T-helper 2 cell (primary cell): ENCODE measurements at regions not wholly inside any gene's neighbourhood (a gene's known extent, or its start where the extent isn't known, plus 50 kb on each side); places are given as distances from the start of the nearest gene placed in this dataset.
"Not testable (repeated sequence)": the region's sequence is repeated elsewhere in the genome, so short reads cannot be mapped to it uniquely, and the experiment has no call there.

Experiments
- DNase-seq, 5 experiments: peaks; one replicate each; pipeline versions ENCODE4 v3.0.0 to v3.0.0-alpha.2; 2012 to 2022

DNA sequence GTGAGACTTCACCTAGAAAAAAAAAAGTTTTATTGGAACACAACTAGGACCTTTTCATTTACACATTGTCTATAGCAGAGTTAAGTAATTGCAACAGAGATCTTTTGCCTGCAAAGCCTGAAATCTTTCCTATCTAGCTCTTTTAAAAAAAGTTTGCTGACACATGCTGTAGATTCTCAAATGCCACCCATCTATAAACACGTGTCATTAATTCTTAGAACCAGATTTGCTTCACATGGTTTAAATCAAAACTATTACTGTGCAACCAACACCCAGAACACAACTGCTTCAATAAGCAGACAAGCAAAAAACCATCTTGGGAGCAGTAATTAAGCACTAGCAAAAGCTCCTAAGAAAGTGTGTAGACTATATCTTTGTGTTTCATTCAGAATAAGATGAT lies 55.0 kb downstream of the OXSM start:
- DNase-seq: no peak

DNA sequence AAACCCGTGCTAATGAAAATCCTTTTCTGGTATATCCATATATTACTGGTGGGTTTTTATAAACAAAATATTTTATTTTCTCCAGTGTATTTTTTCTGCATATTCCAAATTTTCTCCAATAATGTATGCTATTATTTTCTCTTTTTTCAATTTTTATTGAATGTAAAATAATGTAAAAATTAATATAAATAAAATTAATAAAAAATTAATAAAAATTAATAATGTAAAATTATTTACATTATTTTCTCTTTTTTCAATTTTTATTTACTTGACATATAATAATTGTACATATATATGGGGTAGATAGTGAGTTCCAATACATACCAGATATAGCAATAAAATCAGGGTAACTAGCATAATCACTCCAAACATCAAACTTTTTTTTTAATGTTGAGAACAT lies 56.4 kb downstream of the OXSM start:
- no peak for DNase-seq

DNA sequence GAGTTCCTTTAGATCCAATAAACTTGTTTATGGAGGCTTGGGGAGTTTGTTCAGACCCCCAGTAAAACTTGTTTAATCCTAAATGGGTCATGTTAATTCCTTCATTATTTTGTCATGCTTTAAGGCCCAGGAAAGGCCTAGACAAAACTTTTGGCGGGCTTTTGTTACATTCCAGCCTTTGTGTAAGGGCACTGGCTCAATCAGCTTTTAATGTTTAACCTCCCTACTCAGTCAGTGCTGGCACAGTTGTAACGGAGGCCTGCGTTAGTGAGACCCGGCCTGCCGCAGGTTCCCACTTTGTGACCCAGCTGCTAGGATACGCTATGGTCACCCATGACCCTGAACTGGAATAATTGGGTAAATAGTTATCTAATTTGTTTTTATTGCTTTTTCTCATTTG lies 59.2 kb downstream of the OXSM start:
- no peak for DNase-seq

DNA sequence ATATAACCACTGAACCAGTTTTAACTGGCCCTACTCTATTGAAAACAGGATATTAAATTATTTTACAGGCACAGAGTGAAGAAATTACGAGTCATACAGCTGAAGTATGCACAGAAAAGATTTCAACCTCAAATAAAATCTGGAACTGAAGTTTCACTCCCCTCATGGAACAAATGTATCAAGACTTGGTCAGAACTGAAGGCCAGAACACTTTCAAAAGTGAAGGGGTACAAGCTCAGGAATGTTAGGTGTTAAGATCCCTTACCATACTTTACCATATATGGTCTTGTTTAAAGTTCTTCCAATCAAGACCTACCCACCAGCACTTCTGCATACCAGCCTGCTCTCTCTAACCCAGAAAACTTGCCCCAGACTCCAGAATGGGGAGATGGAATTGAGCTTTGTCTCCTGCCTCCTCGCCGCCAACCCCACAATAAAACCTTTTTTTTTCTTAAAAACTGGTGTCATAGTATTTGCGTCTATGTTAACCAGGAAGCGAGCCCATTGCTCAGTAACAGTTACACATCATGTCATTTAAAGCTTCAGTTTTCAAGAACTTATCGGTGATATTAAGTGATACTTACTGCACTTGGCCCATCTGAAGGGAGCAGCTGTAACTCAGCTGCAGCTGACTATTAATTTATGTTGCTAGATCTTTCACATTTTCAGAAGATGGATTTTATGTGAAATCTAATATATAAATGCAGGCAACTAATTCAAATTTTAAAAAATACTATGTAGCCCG lies 59.9 kb downstream of the OXSM start:
- no peak for DNase-seq

DNA sequence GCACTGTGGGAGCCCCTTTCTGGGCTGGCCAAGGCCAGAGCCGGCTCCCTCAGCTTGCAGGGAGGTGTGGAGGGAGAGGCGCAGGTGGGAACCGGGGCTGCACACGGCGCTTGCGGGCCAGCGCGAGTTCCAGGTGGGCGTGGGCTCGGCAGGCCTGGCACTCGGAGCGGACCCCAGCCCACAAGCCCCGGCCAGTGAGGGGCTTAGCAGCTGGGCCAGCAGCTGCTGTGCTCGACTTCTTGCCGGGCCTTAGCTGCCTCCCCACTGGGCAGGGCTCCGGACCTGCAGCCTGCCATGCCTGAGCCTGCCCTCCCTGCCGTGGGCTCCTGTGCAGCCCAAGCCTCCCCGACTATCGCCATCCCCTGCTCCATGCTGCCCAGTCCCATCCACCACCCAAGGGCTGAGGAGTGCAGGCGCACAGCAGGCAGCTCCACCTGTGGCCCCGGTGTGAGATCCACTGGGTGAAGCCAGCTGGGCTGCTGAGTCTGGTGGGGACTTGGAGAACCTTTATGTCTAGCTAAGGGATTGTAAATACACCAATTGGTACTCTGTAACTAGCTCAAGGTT lies 61.9 kb downstream of the OXSM start:
- DNase-seq: not testable (repeated sequence)

DNA sequence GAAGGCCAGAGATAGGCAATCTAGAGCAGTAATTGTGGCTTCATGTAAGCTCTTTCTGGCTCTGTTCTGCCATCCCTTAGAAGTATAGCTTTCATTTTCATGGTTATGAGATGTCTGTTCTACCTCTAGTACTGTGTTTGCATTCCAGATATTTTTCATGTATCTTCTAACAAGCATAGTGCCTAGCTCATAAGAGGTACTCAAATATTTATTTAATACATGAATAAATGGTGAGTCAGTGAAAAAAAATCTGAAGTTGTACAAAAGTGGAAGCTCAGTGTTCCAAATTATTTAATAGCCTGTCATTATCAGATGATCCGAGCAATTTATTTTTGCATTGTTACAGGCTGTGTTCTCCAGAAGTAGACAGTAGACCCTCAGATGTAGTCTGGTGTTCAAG lies 64.3 kb downstream of the OXSM start:
- no peak for DNase-seq

DNA sequence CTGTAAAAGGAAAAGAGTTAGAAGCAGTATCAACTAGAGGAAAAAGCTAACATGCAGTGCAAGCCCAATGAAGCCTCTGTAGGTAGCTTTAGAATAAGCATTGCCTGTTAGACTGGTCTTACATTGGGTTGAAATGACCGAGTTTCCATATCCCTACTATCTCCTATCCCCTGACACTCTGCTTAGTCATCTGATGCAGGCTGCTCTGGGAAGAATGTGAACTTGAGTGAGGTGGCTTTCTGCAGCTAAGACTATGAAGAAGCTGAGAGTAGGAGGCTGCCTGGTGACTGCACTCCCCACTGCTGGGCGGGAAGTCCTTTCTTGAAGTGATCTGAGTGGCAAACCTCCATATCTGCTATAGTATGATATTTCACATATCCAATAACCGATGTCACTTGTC lies 64.7 kb downstream of the OXSM start:
- DNase-seq: no peak

DNA sequence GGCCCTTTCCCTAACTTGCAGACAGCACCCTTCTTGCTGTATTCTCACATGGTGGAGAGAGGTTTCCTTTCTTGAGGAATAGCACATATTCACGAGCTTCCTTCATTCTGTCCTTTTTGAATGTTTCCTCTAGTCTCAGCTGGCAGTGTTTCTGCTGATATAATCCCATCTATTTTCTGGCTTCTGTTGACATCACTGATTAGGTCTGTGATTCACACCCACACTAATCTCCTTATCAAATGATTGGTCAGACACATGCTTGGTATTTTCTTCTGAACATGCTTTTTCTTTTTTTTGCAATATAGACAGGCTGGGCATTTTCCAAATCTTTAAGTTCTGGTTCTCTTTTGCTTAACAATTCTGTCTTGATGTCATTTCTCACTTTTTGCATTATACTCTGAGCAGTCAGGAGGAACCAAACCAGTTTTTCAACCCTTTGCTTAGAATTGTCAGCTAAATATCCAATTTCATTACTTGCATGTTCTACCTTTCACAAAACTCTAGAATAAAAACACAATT lies 65.4 kb downstream of the OXSM start:
- DNase-seq: no peak

DNA sequence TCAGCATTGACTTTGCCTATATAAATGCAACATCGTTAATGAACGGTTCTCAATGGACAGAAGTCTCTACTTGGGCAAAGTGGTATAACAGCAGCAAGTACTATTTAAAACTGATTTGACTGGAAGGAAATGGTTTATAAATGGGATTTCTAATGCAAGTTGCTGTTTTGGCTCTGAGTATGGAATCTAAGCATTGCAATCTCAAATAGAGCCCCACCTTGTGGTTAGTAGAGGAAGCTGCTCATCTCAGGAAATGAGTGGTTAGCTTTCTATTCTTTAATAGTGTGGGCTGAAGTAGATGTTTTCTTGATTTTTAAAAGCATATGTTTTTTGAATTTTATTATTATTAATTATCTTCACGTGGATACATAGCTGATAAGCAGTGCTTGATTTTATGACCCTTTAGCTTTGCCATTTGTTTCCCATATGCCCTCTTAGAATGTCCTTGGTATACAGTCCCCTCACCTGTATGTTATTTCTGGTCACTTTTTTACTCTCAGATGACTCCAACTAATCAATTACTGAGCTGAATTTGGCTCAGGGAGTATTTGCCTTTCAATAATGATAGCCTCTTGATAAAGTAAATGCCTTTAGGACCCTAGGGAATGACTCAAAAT lies 67.1 kb downstream of the OXSM start:
- peak in 2 of 5 experiments; percentile 14 to 64 for DNase-seq

DNA sequence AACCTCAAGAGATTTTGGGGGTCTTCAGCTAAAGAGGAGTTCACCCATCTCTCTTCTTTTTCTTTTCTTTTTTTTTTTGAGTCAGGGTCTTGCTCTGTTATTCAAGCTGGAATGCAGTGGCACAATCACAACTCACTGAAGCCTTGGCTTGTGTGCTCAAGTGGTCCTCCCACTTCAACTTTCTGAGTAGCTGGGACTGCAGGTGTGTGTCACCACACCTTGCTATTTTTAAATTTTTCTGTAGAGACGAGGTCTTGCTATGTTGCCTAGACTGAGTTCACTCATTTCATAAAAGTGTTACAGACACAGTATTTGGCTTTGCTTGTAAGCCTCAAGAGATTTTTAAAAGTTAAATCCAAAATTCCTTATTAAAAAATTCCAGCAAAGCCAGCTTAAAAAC lies 71.7 kb downstream of the OXSM start:
- no peak for DNase-seq

DNA sequence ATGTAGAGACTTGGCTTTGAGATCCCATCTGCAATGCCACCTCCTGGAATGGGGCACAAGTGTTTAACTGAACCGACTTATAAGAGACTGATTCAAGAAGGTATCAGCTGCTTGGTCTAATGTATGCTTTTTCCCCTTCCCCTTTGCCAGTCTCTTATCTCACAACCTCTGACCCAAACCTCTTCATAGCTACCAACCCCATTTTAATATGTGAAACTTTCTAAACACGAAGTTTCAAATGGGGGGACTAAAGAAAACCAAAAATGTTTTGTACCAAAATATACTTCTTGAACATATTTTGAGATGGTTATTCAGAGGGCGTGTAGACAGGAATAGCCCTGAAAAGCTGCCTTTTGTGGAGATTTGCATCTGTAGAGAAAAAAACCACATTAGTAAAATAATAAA lies 73.1 kb downstream of the OXSM start:
- DNase-seq: no peak

DNA sequence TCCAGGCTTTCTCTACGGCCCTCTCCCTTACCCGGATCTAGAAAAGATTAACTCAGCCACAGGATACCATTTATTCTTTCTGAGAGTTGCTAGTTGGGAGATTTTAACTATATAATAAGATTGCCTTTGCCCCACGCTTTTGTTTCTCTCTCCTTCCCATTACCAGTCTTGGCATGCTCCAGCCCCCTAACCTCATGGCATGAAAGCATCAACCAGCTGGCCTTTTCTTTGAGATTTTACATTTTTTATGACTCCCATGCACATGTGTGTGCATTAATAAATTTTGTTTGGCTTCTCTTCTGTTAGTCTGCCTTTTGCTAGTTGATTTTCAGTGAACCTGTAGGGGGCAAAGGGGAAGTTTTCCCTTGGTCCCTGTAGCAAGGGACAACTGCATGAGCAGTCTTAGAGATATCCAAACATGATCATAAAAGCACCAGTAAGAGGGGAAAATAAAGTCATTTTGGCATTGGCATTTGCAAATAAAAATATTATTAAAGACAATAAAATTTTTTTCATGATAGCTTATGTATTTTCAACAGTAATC lies 73.6 kb downstream of the OXSM start:
- no peak for DNase-seq

DNA sequence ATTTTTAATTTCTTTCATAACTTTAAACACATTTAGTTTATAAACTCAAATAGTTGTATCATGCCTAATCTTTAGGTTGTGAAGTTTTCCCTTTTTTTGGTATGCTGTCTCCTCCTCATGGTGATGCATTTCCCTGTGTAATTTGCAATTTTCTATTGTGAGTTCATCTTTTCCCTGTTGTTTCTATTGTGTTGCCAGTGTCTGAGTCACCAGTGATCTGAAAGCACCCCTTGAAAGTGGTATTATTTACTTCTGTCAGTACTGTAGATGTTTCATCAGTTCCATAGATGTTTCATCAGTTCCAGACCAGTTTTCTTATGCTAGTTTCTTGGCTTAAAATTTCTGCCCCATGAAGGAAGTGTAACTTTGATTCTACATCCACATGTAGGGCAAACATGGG lies 80.6 kb downstream of the OXSM start:
- no peak for DNase-seq

DNA sequence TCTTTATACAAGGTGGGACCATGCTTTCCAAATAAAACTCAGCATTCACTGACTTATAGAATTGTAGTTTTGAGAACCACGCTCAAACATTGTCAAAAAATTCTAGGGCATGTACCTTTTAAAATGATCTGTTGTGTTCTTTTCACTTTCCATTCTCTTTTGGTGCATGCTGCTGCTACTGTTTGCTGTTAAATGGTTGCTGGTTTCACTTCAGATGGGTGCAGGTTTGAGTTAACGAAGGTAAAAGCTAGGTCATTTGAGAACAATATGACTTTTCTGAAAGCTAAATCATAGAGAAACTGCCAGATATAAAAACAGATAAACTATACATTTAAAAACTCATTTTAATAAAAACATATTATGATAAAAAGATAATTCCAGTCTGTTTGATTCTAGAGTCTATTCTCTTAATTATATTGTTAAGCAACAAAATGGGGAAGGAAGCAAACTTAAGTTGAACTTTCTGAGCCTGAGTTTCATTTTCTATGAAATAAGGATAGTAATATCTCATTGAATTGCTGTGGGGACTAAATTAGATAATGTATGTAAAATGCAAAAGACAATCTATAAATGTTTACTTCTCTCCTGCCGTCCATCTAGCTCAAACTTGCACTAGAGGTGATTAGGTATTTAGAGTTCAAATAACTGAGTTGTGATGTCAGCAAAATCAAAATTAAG lies 82.4 kb downstream of the OXSM start:
- DNase-seq: peak in 1 of 5 experiments; percentile 10

DNA sequence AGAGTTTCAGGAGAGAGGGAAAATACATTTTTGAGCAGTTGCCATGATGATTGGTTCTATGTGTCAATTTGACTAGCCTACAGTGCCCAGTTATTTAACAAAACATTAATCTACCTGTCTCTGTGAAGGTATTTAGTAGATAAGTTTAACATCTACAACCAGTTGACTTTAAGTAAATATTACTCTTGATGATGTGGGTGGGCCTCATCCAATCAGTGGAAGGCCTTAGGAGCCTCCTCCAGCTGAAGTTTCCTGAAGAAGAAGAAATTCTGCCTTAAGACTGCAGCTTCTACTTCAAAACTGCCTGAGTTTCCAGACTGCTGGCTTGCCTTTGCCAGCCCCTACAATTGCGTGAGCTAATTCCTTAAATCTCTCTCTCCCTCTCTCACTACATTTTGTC lies 93.6 kb downstream of the OXSM start:
- no peak for DNase-seq

DNA sequence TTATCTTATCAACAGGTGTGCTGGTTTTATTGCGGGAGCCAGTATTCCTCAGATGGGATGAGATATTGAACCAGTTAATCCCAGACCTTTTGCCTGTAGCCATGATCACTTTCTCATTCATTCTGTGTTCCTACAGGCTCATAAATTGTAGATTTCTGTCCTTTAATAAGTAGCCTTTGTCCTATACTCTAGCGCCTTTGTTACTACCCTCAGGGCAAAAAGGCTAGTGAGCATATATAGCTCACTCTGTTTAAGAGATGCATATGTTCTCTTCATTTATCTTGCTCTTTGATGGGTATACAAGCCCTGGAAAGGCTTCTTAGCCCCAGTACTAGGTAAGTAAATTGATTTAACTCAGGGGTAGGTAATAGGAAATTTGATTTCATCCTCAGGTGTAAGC lies 95.1 kb downstream of the OXSM start:
- no peak for DNase-seq

DNA sequence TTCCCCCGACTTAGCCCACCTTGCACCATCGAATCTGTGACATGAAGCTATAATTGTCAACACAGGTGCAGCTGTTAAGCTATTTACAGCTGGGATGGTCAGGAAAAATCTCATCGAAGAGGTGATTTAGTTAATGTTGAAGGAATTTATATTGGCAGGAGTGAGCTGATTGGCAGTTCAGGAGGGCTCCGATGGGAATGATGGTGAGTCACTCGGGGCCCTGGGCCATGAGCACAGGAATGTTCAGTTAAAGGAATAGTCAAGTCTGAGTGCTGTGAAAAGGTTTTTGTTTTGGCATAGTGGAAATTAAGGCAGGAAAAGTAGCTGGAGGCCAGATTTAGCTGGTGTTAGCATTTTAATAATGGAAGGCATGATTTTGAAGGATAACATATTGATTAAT lies 95.7 kb downstream of the OXSM start:
- DNase-seq: no peak

DNA sequence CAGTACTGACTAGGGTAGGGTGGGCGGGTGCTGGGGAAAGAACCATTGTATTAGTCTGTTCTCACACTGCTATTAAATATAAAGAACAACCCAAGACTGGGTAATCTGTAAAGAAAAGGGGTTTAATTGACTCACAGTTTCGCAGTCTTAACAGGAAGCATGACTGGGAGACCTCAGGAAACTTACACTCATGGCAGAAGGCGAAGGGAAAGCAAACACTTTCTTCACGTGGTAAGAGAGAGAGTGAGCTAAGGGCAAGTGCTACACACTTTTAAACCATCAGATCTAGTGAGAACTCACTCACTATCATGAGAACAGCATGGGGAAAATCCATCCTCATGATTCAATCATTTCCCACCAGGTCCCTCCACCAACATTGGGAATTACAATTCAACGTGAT lies 98.0 kb downstream of the OXSM start:
- DNase-seq: no peak

DNA sequence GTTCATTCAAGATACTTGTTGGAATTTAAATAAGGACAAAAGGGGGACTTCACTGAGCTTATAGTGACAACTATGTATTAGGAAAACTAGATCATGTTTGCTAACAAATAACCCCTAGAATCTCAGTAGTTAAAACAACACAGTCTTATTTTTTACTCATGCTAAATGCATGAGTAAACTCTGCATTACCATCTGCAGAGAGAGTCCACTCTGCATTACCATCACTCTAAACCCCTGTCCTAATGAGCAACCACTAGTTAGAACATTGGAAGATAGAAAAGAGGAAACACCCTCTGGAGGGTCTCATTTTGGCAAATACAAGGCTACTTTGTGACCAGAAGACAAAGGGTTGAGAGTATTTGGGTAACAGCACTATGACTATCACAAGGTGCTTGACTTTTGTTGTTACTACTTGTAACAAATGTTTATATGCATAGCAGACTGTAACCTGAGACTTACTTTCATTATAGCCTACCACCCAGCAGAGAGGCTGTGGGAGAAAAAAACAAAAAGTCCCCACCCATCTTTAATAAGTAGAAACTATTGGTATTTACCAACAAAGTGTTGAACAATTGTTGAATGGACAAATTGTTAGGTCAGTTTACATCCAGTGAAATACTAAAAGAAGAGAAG lies 99.1 kb downstream of the OXSM start:
- DNase-seq: no peak

DNA sequence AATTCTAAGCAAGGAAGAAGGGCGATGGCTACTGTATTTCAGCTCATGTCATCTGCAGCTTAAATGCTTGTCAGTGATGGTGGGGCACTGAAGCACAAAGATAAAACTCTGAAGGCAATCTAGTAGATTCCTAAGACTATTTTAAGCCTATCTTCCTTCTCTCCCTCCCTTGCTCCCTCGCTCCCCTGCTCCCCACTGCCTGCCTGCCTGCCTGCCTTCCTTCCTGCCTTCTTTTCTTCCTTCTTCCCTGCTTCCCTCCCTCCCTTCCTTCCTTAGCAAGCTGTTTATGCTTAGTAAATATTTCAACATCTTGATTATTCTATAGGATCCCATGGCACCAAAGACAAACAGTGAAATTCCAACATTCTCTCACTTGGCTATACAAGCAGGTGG lies 99.6 kb downstream of the OXSM start:
- no peak for DNase-seq

DNA sequence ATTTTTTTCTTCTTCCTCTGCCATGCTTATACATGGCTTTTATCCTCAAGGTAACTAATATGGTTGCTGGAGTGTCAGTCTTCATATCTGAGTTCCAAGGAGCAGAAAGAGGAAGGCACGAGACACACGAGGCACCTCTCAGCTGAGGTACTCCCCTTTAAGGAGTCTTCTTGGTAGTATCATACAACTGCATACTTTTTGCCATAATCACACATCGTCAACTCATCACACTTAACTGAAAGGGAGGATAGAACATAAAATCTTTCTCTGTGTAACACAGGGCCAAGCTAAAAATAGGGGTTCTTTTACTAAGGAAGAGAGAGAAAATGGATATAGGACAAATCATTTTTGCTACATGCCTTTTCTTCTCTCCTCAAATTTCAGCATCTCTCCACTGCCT lies 104.2 kb downstream of the OXSM start:
- DNase-seq: no peak

DNA sequence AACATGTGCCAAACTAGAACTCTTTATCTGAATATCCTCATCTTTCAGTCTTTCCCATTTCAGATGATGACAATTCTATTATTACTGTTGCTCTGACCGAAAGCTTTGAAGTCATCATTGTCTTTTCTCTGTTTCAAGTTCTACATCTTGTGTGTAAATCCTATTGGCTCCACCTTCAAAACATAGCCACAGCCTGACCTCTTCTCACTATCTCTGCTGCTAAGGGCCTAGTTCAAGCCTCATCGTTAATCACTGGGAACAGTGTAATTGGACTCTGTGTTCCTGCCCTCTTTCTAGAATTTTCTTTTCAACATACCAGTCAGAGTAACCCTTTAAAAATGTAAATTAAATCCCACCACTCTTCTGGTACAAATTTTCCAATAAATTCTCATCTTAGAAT lies 105.1 kb downstream of the OXSM start:
- no peak for DNase-seq

DNA sequence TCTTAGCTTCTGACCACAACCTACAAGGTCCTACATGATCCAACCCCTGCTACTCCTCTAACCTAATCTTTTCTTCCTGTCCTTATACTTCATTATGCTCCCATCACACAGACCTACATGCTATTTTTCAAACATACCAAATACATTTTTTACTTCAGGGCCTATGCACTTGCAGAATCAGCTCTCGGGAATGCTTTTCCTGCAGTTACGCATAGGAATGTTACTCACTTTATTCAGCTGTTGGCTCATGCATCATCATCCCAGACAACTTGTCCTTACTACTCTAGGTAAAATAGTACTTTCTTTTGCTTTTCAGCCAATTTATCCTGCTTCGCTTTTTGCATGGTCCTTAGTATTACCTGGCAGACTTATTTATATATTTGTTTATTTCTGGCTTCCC lies 105.6 kb downstream of the OXSM start:
- no peak for DNase-seq
